ENCODE measurements at regions not wholly inside any gene's neighbourhood (a gene's known extent, or its start where the extent isn't known, plus 50 kb on each side); places are given as distances from the start of the nearest gene placed in this dataset.
"Not testable (repeated sequence)": the region's sequence is repeated elsewhere in the genome, so short reads cannot be mapped to it uniquely, and the experiment has no call there.

GRCh38 chr7:79933144-79933543 lies 201.5 kb upstream of the GNAI1 start:
- DNase-seq (ENCODE audit: insufficient read length) (no peak), FAIRE-seq (no peak)
- TF ChIP-seq POLR2A (IDR thresholded peaks at IDR 0.05; ENCODE audit: low read depth, low read length): no peak
- no peak for TF ChIP-seq POLR2AphosphoS5 (IDR thresholded peaks at IDR 0.05; ENCODE audit: low read depth, low read length)
- TF ChIP-seq TAF1 (IDR thresholded peaks at IDR 0.05; ENCODE audit: borderline replicate concordance, low read depth, low read length): no peak

GRCh38 chr7:79930604-79931003 lies 204.0 kb upstream of the GNAI1 start:
- no peak for DNase-seq (ENCODE audit: insufficient read length)
- no peak for FAIRE-seq
- no peak for TF ChIP-seq POLR2A (IDR thresholded peaks at IDR 0.05; ENCODE audit: low read depth, low read length)
- no peak for TF ChIP-seq TAF1 (IDR thresholded peaks at IDR 0.05; ENCODE audit: borderline replicate concordance, low read depth, low read length)
- no peak for TF ChIP-seq POLR2AphosphoS5 (IDR thresholded peaks at IDR 0.05; ENCODE audit: low read depth, low read length)

GRCh38 chr7:79927116-79927515 lies 207.5 kb upstream of the GNAI1 start:
- TF ChIP-seq POLR2AphosphoS5 (IDR thresholded peaks at IDR 0.05; ENCODE audit: low read depth, low read length) (no peak), TAF1 (IDR thresholded peaks at IDR 0.05; ENCODE audit: borderline replicate concordance, low read depth, low read length) (no peak), POLR2A (IDR thresholded peaks at IDR 0.05; ENCODE audit: low read depth, low read length) (no peak)
- DNase-seq (ENCODE audit: insufficient read length): no peak
- no peak for FAIRE-seq

GRCh38 chr7:79923953-79924352 lies 210.7 kb upstream of the GNAI1 start:
- DNase-seq (ENCODE audit: insufficient read length) (no peak), FAIRE-seq (no peak)
- TF ChIP-seq POLR2A (IDR thresholded peaks at IDR 0.05; ENCODE audit: low read depth, low read length) (no peak), POLR2AphosphoS5 (IDR thresholded peaks at IDR 0.05; ENCODE audit: low read depth, low read length) (no peak), TAF1 (IDR thresholded peaks at IDR 0.05; ENCODE audit: borderline replicate concordance, low read depth, low read length) (no peak)

- DNase-seq (ENCODE audit: insufficient read length): no peak
- no peak for FAIRE-seq
- TF ChIP-seq POLR2A (IDR thresholded peaks at IDR 0.05; ENCODE audit: low read depth, low read length) (no peak), POLR2AphosphoS5 (IDR thresholded peaks at IDR 0.05; ENCODE audit: low read depth, low read length) (no peak), TAF1 (IDR thresholded peaks at IDR 0.05; ENCODE audit: borderline replicate concordance, low read depth, low read length) (no peak)
These were observed 211.7 kb upstream of the GNAI1 start for GRCh38 chr7:79922894-79923293.

- FAIRE-seq (no peak), DNase-seq (ENCODE audit: insufficient read length) (no peak)
- TF ChIP-seq POLR2A (IDR thresholded peaks at IDR 0.05; ENCODE audit: low read depth, low read length): no peak
- no peak for TF ChIP-seq POLR2AphosphoS5 (IDR thresholded peaks at IDR 0.05; ENCODE audit: low read depth, low read length)
- no peak for TF ChIP-seq TAF1 (IDR thresholded peaks at IDR 0.05; ENCODE audit: borderline replicate concordance, low read depth, low read length)
These were observed 212.7 kb upstream of the GNAI1 start for GRCh38 chr7:79921976-79922375.

- DNase-seq (ENCODE audit: insufficient read length); FAIRE-seq: not testable (repeated sequence)
These were observed 216.0 kb upstream of the GNAI1 start for GRCh38 chr7:79918632-79919031.

GRCh38 chr7:79915346-79915745 lies 219.3 kb upstream of the GNAI1 start:
- DNase-seq (ENCODE audit: insufficient read length); FAIRE-seq: not testable (repeated sequence)

- FAIRE-seq: no peak
- TF ChIP-seq POLR2A (IDR thresholded peaks at IDR 0.05; ENCODE audit: low read depth, low read length) (no peak), POLR2AphosphoS5 (IDR thresholded peaks at IDR 0.05; ENCODE audit: low read depth, low read length) (no peak), TAF1 (IDR thresholded peaks at IDR 0.05; ENCODE audit: borderline replicate concordance, low read depth, low read length) (no peak)
- DNase-seq (ENCODE audit: insufficient read length): no peak
These were observed 222.4 kb upstream of the GNAI1 start for GRCh38 chr7:79912213-79912633.

GRCh38 chr7:79911420-79911819 lies 223.2 kb upstream of the GNAI1 start:
- DNase-seq (ENCODE audit: insufficient read length) (no peak), FAIRE-seq (no peak)
- no peak for TF ChIP-seq POLR2A (IDR thresholded peaks at IDR 0.05; ENCODE audit: low read depth, low read length)
- no peak for TF ChIP-seq TAF1 (IDR thresholded peaks at IDR 0.05; ENCODE audit: borderline replicate concordance, low read depth, low read length)
- TF ChIP-seq POLR2AphosphoS5 (IDR thresholded peaks at IDR 0.05; ENCODE audit: low read depth, low read length): no peak

- FAIRE-seq (no peak), DNase-seq (ENCODE audit: insufficient read length) (no peak)
- TF ChIP-seq TAF1 (IDR thresholded peaks at IDR 0.05; ENCODE audit: borderline replicate concordance, low read depth, low read length) (no peak), POLR2A (IDR thresholded peaks at IDR 0.05; ENCODE audit: low read depth, low read length) (no peak), POLR2AphosphoS5 (IDR thresholded peaks at IDR 0.05; ENCODE audit: low read depth, low read length) (no peak)
These were observed 225.5 kb upstream of the GNAI1 start for GRCh38 chr7:79909176-79909575.

- DNase-seq (ENCODE audit: insufficient read length) (no peak), FAIRE-seq (no peak)
- TF ChIP-seq POLR2AphosphoS5 (IDR thresholded peaks at IDR 0.05; ENCODE audit: low read depth, low read length) (no peak), POLR2A (IDR thresholded peaks at IDR 0.05; ENCODE audit: low read depth, low read length) (no peak), TAF1 (IDR thresholded peaks at IDR 0.05; ENCODE audit: borderline replicate concordance, low read depth, low read length) (no peak)
These were observed 237.5 kb upstream of the GNAI1 start for GRCh38 chr7:79897166-79897565.

- no peak for TF ChIP-seq POLR2AphosphoS5 (IDR thresholded peaks at IDR 0.05; ENCODE audit: low read depth, low read length)
- no peak for TF ChIP-seq POLR2A (IDR thresholded peaks at IDR 0.05; ENCODE audit: low read depth, low read length)
- no peak for TF ChIP-seq TAF1 (IDR thresholded peaks at IDR 0.05; ENCODE audit: borderline replicate concordance, low read depth, low read length)
- DNase-seq (ENCODE audit: insufficient read length): no peak
- no peak for FAIRE-seq
These were observed 240.6 kb upstream of the GNAI1 start for GRCh38 chr7:79893991-79894390.

Data from GM12892 (cell line).